ENCODE measurements at regions not wholly inside any gene's neighbourhood (a gene's known extent, or its start where the extent isn't known, plus 50 kb on each side); places are given as distances from the start of the nearest gene placed in this dataset.

DNA sequence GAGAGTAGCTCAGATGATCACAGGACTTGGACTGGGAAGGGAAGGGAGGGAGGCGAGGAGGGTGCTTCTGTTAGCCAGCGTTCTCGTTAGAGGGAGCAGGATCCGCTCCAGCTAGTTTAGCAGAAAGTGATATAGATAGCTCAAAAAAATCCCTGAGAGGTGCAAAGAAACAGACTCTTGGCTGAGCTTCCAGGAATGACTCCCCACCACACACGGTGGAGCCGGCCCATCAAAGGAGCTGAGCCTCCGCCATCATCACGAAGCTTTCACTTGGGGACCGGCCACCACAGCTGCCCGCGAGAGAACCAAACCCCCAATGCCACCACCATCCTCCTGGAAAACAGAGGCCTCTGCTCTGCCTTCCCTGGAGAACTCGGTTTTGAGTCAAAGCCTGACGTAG, 124.6 kb upstream of the BCL2L14 start:
- DNase-seq = no peak

DNA sequence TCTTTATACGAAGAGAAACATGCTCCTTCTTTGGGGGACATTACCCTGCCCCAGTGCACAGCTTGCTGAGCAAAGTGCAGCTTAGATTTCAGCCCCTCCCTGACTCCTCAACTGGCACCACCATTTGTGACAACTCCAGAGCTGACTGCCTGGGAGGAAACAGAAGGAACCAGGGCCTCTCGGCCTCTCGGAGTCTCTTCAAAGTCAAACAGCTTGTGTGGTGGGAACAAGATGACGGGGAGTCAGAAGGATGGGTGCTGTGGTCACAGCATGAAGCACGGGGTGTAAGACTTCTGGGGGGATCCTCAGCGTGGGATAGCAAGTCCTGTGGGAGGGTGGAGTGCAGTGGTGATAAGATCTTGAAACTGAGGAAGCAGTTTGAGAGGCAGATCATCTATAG, 123.5 kb upstream of the BCL2L14 start:
- DNase-seq = no peak

DNA sequence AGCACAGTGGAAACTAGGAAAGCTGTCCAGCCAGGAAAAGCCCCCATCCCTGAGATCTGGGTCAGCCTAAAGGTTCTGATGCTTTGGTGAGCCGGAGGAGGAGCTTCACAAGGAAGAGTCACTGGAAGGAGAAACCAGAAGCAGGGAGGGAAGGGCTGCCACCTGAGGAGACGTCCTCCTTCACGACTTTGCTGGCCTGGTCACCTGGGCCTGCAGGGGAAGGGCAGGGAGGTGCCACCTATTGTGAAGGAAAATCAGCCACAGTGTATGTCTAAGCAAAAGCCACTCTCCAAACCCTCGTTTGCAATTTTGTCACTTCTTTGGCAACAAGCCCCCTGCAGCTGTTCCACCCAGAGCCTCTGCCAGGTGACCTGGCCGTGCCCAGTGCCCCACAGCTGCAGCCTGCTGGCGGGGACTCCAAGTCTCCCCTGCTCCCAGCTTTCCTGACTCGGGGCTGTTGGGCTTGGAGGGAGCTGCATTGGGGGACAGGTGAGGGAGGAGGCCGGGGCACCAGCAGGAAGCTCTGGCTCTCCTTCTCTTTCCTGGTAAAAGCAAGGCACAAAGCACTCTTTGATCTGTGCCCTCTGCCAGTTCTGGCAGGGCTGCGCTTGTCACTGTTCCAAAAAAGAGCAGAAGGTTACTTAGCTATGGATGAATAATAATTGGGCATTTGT, 120.9 kb upstream of the BCL2L14 start:
- no peak for DNase-seq

DNA sequence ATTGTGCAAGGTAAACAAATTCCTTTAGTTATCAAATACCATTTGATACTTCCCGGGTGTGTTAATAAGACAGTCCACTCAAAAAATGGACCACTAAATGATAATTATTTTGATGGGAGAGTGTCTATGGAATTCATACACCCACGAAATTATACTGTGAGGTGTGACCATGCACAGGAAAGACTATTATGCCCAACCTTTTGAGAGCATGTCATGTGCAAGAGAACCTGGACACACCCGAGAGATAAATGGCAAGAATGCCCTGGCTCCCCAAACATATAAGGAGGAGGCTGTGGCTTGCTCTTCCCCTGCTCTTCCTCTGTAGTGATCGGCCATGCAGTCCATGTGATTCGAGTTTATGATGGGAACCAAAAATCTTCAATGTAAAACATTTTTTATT, 119.5 kb upstream of the BCL2L14 start:
- no peak for DNase-seq

DNA sequence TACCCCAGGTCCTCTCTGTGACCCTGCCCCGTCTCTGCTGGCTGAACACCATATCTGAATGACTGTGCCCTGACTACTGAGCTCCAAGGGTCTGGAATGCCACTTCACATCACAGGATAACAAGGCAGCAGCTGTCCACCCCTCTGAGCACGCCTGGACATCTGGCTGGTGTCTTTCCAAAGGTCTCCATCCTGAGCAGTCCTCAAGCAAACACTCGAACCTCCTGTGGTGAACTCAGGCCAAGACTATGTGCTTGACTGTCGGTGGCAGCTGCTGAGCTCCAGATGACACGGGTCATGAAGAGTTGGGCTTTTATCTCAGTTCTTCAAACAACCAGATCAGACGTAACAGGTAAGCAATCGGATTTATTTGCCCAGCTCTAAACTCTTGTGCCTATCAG, 117.2 kb upstream of the BCL2L14 start:
- no peak for DNase-seq

DNA sequence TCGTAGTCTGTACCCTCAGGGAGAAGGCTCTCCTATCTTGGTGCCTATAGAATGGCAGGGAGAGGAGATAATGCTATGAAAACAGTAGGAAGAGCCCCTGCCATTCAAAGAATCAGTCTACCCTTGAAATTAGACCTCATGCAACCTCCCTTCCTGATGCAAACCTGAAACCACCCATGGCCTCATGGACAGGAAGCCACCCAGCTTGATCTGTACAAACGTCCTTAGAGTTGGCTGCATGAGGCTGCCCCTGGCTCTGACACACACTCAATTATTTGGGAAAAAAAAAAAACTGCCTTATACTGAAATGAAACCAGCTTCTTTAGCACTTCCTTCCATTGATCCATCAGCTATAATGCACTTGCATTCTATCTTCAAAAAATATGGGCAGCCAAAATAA, 116.6 kb upstream of the BCL2L14 start:
- peak; percentile 18 for DNase-seq

DNA sequence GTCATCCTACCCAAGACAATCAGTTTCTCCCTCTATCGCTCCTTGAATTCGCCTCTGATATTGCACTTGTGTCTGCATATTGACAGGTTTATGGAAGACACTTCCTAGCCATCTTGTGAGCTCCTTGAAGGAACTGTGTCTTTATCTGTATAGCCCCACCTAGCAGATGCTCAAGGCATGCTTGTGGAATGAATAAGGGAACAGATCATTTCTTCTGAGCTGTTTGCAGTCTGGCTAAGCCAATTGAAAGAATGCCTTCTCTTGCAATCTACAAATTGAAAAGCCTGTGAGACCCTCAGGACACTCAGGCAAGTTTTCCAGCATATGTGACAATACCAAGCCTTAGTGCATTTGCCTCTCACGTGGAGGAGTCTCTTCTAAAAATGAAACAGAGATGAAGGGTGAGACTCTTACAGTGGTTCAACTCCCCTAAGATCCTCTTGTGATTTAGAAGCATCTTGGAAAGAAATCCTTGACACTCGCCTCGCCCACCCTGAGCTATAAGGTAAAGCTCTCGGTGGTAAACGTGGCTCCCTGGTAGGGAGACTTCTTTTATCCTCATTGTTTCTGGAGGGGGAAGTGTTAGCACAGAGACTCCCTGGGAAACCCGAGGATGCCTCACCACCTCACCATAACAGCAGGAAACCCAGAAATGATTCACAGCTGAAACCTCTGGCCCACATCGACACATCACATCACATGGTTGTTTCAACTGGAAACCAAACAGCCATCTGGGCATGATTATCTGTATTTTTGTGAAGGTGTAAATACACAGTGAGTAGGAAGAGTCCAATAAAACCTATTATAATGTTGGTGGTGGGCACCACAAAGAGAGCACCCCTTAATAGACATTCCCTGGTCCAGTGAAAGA, 112.3 kb upstream of the BCL2L14 start:
- peak; percentile 59 for DNase-seq

DNA sequence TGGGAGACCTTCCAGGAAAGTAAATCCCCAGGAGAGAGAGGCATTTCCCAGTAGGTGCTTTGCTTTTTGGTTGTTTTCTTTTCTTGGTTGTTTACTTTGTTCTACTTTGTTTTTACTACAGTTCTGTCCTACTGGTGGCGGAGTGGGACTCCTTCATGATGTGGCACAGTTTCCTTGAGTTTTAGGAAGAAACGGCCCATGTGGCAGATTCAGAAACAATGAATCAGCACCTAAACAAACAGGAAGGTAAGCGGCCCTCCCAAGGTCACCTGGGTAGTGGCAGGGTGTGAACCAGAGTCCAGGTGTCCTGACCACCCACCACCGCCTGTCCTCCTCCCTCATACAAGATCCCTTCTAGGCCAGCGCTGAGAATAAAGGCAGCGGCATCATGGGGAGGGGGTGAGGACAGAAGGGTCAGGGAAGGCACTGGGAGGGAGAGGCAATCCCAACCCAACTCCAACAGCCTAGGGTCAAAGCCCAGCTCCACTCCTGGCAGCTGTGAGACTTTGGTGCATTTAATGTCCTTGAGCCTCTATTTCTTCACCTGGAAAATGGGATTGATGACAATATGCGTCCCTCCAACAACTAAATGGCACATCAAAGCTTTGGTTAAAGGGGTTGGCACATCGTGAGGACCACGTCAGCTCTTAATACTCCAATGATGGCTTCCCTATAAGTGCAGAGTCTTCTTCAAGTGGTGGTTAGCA, 111.5 kb upstream of the BCL2L14 start:
- peak; percentile 16 for DNase-seq

DNA sequence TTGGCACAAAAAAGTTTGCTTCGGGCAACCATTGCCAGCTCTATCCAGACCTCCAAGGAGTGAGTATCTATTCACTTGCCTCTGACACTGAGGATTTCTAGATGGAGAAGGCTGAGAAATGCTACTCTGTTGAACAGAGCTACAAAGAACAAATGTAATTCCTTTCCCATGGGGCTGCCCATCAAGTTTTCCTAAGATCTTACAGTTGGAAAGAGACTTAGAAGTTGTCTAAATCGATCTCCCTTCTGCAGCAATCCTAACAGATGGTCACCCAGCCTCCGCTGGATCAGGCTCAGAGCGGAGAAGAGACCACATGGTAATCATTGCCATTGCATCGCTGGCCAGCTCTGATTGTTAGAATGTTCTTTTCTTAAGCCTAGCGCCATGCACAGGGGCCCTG, 110.1 kb upstream of the BCL2L14 start:
- no peak for DNase-seq

DNA sequence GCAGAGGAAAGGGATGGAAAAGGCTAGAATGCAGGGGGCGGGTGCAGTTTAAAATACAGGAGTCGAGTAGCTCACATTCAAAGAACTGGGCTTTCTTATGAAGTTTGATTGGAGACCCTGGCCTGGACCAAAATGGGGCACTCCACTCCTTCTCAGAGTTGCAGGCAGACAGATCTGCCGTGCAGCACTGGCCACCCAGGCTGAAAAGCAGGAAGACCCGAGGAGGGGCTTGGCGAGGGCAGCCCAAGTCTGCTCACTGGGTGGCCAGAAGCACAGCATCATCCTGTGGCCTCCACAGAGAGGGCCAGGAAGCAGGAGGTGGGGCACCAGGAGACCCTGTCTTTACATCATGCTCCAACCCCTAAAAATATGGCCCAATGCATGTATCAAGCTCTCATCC, 109.1 kb upstream of the BCL2L14 start:
- DNase-seq = no peak

DNA sequence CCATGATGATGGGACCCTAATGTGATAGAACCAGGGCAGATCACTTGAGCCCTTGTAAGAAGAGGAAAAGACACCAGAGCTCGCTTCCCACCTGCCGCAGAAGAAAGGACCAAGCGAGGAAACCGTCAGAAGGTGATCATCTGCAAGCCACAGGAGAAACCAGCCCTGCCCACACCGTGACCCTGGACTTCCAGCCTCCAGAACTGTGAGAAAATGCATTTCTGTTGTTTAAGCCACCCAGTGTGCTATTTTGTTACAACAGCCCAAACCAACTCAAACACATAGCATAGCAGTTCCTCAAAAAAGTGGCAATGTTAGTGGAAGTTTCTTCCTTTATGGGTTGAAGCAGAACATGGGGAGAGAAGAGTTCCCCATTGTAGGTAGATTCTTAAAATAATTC, 107.9 kb upstream of the BCL2L14 start:
- DNase-seq = no peak

DNA sequence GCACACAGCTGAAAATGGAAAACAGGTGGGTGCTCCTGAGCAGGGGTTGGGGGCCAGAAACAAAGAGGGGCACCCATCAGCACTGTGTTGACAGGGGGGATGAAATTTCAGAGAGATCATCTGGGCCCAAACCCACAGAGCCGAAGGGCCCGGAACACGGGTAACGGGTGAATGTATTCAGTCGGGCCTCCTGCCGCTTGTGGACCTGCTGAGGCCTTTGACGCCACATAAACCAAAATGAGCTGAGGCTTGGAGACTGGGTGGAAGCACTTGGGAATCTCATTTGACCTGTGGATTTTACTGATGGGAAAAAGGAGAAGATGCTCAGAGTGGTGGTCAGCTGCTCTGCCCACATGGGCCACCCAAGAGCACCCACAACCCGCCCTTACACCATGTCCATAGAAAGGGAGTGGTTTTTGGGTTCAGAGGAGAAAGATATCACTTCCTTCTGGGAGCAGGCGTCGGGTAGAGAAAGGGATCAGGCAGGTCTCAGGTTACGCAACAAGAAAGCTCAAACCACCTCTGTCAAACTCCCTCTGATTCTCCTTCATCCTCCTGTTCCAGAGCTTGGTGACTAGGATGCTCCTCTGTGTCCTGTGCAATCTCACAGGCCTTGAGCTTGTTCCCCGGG, 106.8 kb upstream of the BCL2L14 start:
- no peak for DNase-seq

DNA sequence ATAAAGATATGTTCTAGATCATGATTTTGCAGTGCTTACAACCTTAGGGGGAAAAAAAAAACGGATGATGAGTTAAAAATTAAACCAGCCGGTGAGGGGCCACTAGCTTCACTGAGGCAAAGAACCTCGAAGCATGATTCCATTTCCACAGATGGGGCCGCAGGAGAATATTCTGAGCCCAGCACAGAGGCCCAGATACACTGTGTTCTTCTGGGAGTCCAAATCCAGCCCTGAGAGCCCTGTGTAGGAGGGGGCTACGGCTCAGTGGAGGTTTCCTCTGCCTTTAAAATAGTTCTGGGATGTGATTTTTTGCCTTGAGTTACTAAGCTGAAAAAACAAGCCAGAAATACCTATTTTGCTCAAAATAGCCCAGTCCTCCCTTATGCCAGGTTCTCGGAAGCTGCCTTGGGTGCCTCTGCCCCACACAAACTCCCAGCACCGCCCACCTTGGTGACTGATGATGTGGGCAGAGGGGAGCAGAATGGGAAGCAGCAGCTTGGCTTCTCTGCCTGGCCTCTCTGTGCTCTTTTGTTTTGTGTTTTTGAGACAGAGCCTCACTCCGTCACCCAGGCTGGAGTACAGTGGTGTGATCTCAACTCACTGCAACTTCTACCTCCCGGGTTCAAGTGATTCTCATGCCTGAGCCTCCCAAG, 105.4 kb upstream of the BCL2L14 start:
- no peak for DNase-seq

DNA sequence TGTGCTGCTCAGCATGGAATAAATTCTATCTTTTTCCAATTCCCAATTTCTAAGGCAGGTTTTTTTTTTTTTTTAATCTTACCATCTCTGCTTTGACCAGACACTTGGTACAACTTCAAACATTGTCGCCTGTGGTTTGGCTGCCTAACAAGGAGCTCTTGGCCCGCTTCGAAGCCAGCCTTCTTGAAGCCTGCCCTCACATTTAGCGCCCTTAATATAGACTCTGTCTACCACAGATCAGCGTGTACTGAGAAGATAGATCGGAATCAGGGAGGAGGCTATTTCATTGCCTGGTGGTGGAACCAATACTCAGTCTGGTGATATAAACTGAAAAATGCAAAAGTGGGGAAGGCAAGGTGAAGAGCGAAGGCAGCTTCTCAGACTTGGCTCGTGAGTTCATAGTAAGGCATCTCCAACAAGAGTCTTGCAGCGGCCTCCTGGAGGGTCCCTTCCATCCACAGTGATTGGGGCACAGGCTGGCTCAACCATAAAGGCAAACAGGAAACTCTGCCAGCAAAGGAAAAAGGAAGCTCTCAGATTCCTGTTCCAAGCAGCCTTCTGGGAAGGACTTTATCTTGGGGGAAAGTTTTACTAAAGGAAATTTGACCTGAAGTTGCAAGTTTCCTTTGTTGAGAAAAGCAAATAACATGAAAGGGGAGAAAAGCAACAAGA, 103.2 kb upstream of the BCL2L14 start:
- DNase-seq = no peak

DNA sequence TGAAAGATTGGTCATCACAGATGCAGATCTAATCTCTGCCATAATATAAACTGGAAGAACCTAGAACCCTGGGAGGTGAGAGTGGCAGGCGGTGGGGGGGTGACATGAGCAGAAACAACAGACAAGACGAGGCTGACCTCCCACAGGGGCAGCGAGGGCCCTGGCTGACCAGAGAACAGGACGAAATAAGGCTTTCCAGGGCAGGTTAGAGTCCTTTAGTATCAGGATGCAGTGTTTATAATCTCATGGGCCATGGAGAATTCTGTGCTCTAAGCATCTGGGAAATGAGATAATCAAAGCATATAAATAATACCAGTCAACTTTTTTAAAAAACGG, 102.7 kb upstream of the BCL2L14 start:
- no peak for DNase-seq

DNA sequence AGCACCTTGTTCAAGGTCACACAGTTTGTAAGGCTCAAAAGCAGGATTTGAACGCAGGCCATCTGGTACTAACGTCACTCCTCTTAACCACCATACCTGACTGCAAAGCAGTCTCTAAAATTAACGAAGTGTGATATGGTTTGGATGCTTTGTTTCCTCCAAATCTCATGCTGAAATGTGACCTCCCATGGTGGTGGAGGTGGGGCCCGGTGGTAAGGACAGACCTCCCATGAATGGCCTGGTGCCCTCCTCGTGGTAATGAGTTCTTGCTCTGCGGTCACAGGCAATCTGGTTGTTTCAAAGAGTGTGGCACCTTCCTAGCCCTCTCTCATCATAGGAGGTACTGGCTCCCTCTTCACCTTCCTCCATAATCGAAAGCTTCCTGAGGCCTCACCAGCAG, 102.2 kb upstream of the BCL2L14 start:
- DNase-seq = no peak

DNA sequence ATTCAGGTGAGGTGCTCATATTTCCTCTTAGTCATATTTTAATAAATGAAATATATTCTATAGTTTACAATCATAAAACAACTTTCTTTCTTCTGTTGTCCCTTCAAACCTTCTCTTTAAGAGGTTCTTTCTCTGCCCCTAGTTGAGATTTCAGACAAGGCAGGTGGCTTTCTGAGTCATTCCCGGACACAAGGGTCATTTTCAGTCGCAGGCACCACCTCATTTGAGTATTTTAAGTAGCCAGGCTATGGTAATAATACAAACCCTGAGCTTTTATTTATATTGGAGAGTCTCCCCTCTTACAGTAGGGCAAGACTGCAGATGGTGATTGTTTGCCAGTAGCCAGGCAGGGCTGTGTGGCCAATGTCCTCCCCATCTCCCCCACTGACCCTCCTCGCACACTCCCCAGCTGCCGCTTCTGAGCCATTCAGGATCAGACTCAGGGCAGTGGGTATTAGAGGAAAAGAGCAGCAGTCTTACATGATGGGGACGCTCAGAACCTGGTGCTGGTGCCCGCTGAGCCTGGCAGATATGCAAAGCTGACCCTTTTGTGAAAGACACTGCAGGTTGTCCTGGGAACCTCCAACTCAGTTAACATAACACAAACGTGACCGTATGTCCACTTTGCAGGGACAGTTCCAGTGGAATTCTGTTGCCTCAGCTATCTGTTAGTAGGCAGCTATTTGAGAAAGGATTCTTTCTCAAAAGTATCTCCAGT, 101.1 kb upstream of the BCL2L14 start:
- no peak for DNase-seq

DNA sequence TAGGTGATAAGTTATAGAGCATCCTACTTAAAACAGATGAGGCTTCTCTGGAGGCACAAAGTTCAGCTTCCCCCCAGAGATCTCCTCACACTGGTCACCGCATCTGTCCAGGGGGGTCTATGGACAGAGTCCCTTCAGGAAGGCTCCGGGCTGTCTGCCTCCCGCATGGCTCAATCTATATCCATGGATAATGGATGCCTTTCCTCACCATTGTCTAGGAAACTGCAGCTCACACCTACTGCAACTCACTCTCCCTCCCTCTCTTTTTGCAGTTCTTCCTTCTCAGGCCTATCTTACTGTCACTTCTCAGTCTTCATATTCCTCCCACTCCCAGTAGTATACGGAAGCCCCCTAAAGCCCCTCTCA, 100.6 kb upstream of the BCL2L14 start:
- no peak for DNase-seq

DNA sequence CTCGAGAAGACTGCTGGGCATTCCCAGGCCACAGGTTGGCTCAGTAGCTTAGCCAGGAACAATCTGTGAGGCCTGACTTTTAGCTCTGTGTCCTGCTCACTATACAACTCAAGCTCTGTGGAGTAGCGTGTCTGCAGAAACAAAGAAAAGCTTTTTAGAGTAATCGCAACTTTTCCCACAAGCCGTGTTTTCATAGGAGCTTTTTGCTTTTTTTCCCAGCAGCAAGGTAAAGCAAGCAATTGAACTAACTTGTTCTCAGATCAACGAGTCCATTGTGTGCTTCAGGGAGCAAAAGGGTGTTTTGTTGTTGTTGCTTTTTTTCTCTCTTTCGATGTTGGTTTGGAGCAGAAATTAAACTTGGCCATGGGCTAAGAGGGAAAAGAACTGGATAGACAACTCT, 97.3 kb upstream of the BCL2L14 start:
- DNase-seq = no peak

DNA sequence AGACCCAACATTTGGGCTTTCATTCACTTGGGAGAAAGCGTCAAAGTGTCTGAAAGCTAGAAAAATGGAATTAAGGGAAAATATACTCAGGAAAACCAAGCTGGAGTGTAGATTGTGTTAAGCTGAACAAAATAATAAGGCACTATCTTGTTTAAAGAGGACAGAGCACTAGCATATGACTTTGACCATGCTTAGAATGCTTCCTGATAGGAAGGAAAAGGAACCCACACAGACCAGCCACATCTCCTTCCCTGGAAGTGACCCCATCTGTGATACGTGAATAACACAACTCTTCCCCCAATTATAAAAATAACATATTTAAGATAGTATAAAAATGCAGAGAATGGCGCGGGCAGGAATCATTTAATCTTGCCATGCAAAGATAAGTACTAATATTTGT, 94.7 kb upstream of the BCL2L14 start:
- no peak for DNase-seq

DNA sequence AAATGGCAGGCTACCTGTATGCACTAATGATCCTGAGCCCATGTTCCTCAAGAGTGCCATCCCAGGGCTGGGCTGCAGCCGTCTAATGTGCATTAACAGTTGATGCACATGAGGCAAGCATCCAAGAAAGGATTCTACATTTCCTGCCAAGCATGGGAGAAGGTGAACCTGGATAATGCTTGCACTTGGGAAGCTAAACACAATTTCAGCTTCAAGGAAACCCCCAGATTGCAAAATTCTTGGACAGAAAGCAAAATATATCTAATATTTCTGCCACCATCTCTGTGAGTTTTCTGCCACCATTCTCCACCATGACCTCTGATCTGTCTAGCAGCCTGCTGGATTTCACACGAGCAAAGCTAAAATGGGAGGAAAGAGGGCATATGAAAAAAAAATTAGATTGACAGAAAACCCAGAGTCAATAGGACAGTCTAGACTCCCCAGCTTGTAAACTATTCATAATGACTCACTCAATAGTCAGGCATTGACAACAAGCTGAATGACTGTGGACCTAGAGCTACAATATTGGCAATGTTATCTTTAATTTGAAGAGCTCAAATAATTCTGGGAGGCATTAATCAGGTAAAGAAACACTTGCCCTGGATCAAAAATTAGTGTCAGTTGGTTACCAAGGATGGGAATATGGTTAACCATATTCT, 91.9 kb upstream of the BCL2L14 start:
- DNase-seq = no peak
